GM08714 (cell line): ENCODE measurements at regions not wholly inside any gene's neighbourhood (a gene's known extent, or its start where the extent isn't known, plus 50 kb on each side); places are given as distances from the start of the nearest gene placed in this dataset.
"Not testable (repeated sequence)": the region's sequence is repeated elsewhere in the genome, so short reads cannot be mapped to it uniquely, and the experiment has no call there.

Experiments used
- H3K4me3 ChIP-seq: fragments of 200-500 bp; sonication (Bioruptor generic); 2 replicates; pipeline ENCODE4 v1.5.1; 2014; ENCODE audit warnings: mild to moderate bottlenecking, low read length, inconsistent platforms
- ZNF274 ChIP-seq: IDR thresholded peaks from 2 replicates; pipeline ENCODE4 v1.6.1; 2012; ENCODE audit warnings: mild to moderate bottlenecking, low read depth, low read length

DNA sequence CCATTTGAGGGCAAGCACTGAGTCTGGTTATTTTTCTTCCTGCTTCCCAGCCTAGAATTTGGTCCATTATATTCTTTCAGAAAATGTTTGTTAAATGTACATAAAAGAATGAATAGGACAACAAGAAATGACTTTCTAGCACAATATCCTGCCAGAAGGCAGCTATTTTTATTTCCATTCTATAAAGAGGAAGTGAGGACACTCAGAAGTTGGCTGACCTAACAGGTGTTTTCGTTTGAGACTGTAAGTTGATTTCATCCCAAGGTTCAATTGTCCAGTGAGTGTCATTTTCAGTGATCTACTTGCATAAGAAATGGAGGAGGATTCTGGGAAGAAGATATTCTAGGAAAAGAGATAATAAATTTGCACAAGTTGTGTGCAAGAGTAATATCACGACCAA lies 191.9 kb upstream of the POU1F1 start:
- TF ChIP-seq ZNF274 = no peak
- H3K4me3 ChIP-seq = no peak overlapping the region

DNA sequence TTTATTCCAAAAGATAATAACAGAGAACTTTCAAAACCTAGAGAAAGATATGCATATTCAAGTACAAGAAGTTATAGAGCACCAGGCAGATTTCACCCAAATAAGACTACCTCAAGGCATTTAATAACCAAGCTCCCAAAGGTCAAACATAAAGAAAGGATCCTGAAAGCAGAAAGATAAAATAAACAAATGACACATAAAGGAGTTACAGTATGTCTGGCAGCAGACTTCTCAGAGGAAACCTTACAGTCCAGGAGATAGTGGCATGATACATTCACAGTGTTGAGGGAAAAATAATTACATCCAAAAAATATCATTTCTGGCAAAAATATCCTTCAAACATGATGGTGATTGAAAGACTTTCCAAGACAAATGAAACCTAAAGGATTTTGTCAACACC lies 185.8 kb upstream of the POU1F1 start:
- no peak overlapping the region for H3K4me3 ChIP-seq
- no peak for TF ChIP-seq ZNF274

DNA sequence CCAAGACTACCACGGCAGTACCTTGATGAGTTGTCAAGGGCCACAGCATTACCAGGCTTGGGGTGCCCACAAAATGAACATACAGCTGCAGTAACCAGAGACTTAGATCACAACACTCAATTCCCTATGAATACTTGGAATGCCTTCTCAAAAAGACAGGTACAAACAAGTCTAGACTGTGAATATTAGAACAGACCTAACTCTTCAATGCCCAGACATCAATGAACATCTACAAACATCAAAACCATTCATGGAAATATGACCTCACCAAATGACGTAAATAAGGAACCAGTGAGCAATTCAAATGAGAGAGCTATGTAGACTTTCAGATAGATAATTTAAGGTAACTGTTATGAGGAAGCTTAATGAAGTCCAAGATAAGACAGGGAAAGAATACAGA lies 185.1 kb upstream of the POU1F1 start:
- no peak overlapping the region for H3K4me3 ChIP-seq
- TF ChIP-seq ZNF274 = no peak

- no peak for TF ChIP-seq ZNF274
- H3K4me3 ChIP-seq = no peak overlapping the region
Measured at GRCh38 chr3:87461036-87461435, 184.7 kb upstream of the POU1F1 start.

DNA sequence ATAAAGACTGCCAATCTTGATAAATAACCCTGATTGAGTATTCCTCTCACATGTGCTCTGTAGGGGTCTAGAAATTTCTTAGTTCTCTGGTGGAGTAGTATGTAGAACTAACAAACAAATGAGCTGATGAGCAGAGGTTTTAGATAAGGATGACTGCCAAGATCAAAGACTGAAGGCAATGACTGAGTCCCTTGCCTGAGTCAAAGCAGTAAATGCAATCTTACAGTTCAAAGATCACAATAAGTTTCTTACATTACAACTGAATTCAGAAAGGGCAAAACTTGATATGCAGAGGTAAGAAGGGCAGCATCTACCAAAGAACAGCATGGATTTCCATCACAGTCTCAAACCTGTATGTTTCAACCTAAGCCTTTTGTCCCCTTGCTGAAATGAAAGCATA lies 172.2 kb upstream of the POU1F1 start:
- no peak for TF ChIP-seq ZNF274
- H3K4me3 ChIP-seq = no peak overlapping the region

- H3K4me3 ChIP-seq = no peak overlapping the region
- no peak for TF ChIP-seq ZNF274
Measured at GRCh38 chr3:87446849-87447387, 170.5 kb upstream of the POU1F1 start.

GRCh38 chr3:87442470-87442869 lies 166.1 kb upstream of the POU1F1 start:
- TF ChIP-seq ZNF274 = no peak

GRCh38 chr3:87437765-87438164 lies 161.4 kb upstream of the POU1F1 start:
- TF ChIP-seq ZNF274 = no peak
- no peak overlapping the region for H3K4me3 ChIP-seq

More at GRCh38 chr3:87442470-87442869, 166.1 kb upstream of the POU1F1 start:
- no peak overlapping the region for H3K4me3 ChIP-seq

- no peak for TF ChIP-seq ZNF274
- no peak overlapping the region for H3K4me3 ChIP-seq
Measured at GRCh38 chr3:87436781-87437543, 160.6 kb upstream of the POU1F1 start.

DNA sequence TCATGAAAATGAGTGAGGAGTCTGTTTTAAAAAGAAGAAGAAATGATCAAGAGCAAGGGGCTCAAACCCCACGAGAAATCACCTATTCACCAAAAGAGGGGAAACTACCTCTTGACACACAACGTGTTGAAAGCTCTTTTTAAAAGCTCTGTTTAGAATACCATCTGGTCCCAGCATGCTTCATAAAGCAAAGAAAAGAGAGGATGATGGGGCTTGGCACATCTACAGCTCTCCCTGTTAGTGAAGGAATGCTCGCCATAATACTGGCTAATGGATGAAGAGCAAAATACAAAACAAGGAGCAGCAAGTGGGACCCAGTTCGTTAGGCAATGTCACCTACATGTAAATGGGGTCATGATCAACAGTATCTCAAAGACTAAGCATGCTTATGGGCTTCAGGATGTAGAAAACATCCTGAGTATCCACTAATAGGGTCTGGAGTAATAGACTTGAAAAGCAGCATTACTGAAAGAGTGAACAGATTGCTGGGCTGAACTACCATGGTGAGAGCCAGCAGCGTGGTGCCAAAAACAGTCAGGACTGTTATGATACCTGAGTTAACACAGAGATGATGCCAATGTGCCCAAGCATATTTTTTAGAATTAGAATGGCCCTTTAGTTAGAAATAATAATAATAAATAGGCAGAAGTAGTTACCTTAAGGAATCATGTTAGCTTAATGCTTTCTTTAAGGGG lies 159.7 kb upstream of the POU1F1 start:
- no peak for TF ChIP-seq ZNF274
- no peak overlapping the region for H3K4me3 ChIP-seq

DNA sequence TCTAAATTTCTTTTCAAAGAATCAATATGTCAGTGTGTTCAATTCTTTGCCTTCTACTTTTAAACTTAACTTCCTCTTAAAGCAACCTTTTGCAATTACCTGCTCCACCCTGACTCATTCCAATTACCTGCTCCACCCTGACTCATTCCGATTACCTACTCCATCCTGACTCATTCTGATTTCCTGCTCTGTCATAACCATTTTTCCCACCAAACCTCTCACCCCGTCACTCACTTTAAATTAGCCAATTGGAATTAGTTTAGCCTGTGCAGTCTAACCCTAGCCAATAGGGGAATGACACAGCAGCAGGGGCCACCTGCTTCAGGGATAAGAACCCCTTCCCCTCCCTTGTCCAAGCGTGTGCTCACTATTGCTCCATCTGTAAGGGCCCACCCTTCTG lies 157.1 kb upstream of the POU1F1 start:
- H3K4me3 ChIP-seq = not testable (repeated sequence)

DNA sequence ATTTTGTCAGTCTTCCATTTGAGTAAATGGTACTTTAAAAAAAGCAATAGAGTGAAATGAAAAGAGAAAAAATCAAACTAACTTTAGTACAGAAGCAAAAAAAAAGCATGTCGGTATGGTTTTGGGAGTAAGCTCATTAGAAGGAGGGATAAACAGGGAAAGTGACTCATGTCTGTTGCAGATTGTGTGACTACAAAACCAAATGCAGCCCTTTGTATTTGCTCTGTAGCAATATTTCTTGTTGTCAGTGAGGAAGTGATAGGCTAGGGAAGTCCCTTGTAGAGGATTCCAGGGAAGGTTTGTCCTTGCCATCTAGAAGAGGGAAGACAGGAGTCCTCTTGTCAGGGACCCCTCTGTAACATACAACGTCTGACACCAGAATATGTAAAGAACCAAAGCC lies 150.5 kb upstream of the POU1F1 start:
- no peak for TF ChIP-seq ZNF274
- H3K4me3 ChIP-seq = no peak overlapping the region

- TF ChIP-seq ZNF274 = no peak
- no peak overlapping the region for H3K4me3 ChIP-seq
Measured at GRCh38 chr3:87425056-87425455, 148.7 kb upstream of the POU1F1 start.

- no peak overlapping the region for H3K4me3 ChIP-seq
- TF ChIP-seq ZNF274 = no peak
Measured at GRCh38 chr3:87423336-87423735, 147.0 kb upstream of the POU1F1 start.

GRCh38 chr3:87422333-87422732 lies 145.9 kb upstream of the POU1F1 start:
- no peak overlapping the region for H3K4me3 ChIP-seq
- no peak for TF ChIP-seq ZNF274
